A673 (cell line): ENCODE measurements at regions not wholly inside any gene's neighbourhood (a gene's known extent, or its start where the extent isn't known, plus 50 kb on each side); places are given as distances from the start of the nearest gene placed in this dataset.
"Not testable (repeated sequence)": the region's sequence is repeated elsewhere in the genome, so short reads cannot be mapped to it uniquely, and the experiment has no call there.

Source experiments
- BruUV-seq: library from RNA; stranded (reverse); fragments of 400-500 nt; replicated peaks from 2 replicates; lab custom pipeline; 2021; lab: Mats Ljungman, UMichigan
- CTCF ChIA-PET: fragments of 300-600 bp; sonication (Branson Sonifier 250); formaldehyde crosslinking; loops from one replicate; lab custom pipeline; 2022; ENCODE audit warnings: antibody characterized with exemption; lab: Charles Lee
- POLR2A ChIA-PET: fragments of 300-600 bp; sonication (Branson Sonifier 250); formaldehyde crosslinking; loops from one replicate; lab custom pipeline; 2022; ENCODE audit warnings: antibody characterized with exemption; ENCODE audit not compliant: low non-redundant PET; lab: Charles Lee
- DNase-seq: peaks from one replicate; pipeline ENCODE4 v3.0.0-alpha.2; 2015; ENCODE audit warnings: low spot score
- H3K27ac ChIP-seq: fragments of 200-600 bp; sonication (generic); 2 replicates; pipeline ENCODE4 v1.5.1; 2016; ENCODE audit warnings: mixed run types, low read depth, mild to moderate bottlenecking, mixed read lengths, antibody characterized with exemption, low read length; ENCODE audit not compliant: poor library complexity, severe bottlenecking
- H3K27me3 ChIP-seq: fragments of 200-600 bp; sonication (generic); replicated peaks from 2 replicates; pipeline ENCODE4 v1.6.1; 2017; ENCODE audit warnings: mixed run types, low read depth, mild to moderate bottlenecking, mixed read lengths, antibody characterized with exemption, low read length; ENCODE audit not compliant: insufficient read depth, poor library complexity
- H3K36me3 ChIP-seq: fragments of 200-600 bp; sonication (generic); 2 replicates; pipeline ENCODE4 v1.6.1; 2016; ENCODE audit warnings: mixed run types, mild to moderate bottlenecking, mixed read lengths, antibody characterized with exemption, low read length; ENCODE audit not compliant: insufficient read depth, poor library complexity, severe bottlenecking
- H3K4me1 ChIP-seq: fragments of 200-600 bp; sonication (generic); 2 replicates; pipeline ENCODE4 v1.6.1; 2017; ENCODE audit warnings: mixed run types, mild to moderate bottlenecking, mixed read lengths, antibody characterized with exemption, low read length; ENCODE audit not compliant: insufficient read depth, poor library complexity, severe bottlenecking
- H3K4me3 ChIP-seq: fragments of 200-600 bp; sonication (generic); 2 replicates; pipeline ENCODE4 v1.5.1; 2016; ENCODE audit warnings: low read depth, mixed run types, mild to moderate bottlenecking, mixed read lengths, low read length; ENCODE audit not compliant: poor library complexity, severe bottlenecking
- H3K9me3 ChIP-seq: fragments of 200-600 bp; sonication (generic); 2 replicates; pipeline ENCODE4 v1.6.1; 2016; ENCODE audit warnings: mixed run types, low read depth, mild to moderate bottlenecking, mixed read lengths, antibody characterized with exemption, low read length; ENCODE audit not compliant: poor library complexity, severe bottlenecking
- EZH2 ChIP-seq: fragments of 200-600 bp; sonication (generic); IDR thresholded peaks from 2 replicates; pipeline ENCODE4 v1.6.1; 2017; ENCODE audit warnings: borderline replicate concordance, low read depth, mild to moderate bottlenecking, mixed read lengths, antibody characterized with exemption, low read length; ENCODE audit not compliant: poor library complexity, severe bottlenecking
- intact Hi-C: fragments of 100-400 bp; cut with micrococcal nuclease; formaldehyde crosslinking; loops from one replicate; pipeline ENCODE4 v1.10.0; 2022; ENCODE audit not compliant: unreplicated experiment
- TF ChIP-seq, protein P1 (sequence below): fragments of 300-800, 200-600 bp; sonication (generic); conservative IDR thresholded peaks from 2 replicates; pipeline ENCODE4 v1.5.1; 2017; ENCODE audit warnings: low read depth, mild to moderate bottlenecking, antibody characterized with exemption, low read length, moderate library complexity, mixed read lengths

GRCh38 chr20:40009542-40009941 is 679.5 kb downstream of the MAFB start:
- H3K4me3 ChIP-seq = no peak overlapping the region
- intact Hi-C loops = no loop called here
- H3K27me3 ChIP-seq = no peaks in the 10 kb centered on the region
- POLR2A ChIA-PET = no interaction called here
- H3K27ac ChIP-seq = no peak overlapping the region
- H3K9me3 ChIP-seq = peaks cover 5% of the 10 kb centered on the region
- TF ChIP-seq, protein P1, sequence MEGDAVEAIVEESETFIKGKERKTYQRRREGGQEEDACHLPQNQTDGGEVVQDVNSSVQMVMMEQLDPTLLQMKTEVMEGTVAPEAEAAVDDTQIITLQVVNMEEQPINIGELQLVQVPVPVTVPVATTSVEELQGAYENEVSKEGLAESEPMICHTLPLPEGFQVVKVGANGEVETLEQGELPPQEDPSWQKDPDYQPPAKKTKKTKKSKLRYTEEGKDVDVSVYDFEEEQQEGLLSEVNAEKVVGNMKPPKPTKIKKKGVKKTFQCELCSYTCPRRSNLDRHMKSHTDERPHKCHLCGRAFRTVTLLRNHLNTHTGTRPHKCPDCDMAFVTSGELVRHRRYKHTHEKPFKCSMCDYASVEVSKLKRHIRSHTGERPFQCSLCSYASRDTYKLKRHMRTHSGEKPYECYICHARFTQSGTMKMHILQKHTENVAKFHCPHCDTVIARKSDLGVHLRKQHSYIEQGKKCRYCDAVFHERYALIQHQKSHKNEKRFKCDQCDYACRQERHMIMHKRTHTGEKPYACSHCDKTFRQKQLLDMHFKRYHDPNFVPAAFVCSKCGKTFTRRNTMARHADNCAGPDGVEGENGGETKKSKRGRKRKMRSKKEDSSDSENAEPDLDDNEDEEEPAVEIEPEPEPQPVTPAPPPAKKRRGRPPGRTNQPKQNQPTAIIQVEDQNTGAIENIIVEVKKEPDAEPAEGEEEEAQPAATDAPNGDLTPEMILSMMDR = no peak
- no peak for TF ChIP-seq EZH2
- H3K36me3 ChIP-seq = no peaks in the 10 kb centered on the region
- no TSS peak for BruUV-seq
- CTCF ChIA-PET = no interaction called here
- no peak for DNase-seq
- H3K4me1 ChIP-seq = no peaks in the 10 kb centered on the region

DNA sequence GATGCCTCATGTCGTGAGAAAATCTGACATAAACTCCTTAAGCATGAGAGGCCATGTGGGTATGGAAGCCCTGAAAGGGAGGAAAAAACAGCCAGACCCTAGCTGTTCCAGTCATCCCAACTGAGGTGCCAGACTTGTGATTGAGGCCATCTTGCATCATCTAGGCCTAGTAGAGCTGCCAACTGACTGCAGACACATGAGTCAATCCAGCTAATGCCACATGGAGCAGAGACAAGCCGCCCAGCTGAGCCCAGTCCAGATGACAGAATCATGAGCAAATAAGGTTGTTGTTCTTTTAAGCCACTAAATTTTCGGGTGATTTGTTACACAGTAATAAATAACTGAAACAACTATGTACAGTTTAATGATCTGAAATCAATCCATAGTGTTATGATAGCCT is 680.9 kb downstream of the MAFB start:
- ChIA-PET CTCF (no interaction called here), POLR2A (no interaction called here)

GRCh38 chr20:40006168-40006860 is 682.7 kb downstream of the MAFB start:
- no peak for TF ChIP-seq EZH2
- TF ChIP-seq, protein P1 = no peak
- ChIA-PET POLR2A (no interaction called here), CTCF (no interaction called here)
- Histone ChIP-seq H3K9me3 (peaks cover 5% of the 10 kb centered on the region), H3K4me1 (no peaks in the 10 kb centered on the region), H3K27me3 (no peaks in the 10 kb centered on the region), H3K36me3 (no peaks in the 10 kb centered on the region), H3K27ac (no peak overlapping the region), H3K4me3 (no peak overlapping the region)
- BruUV-seq = no TSS peak
- no peak for DNase-seq
- intact Hi-C loops = no loop called here

More for the DNA sequence above, 680.9 kb downstream of the MAFB start:
- no peaks in the 10 kb centered on the region for H3K27me3 ChIP-seq
- BruUV-seq = no TSS peak
- intact Hi-C loops = no loop called here
- no peak for DNase-seq
- peaks cover 5% of the 10 kb centered on the region for H3K9me3 ChIP-seq
- H3K27ac ChIP-seq = no peak overlapping the region
- H3K4me1 ChIP-seq = no peaks in the 10 kb centered on the region
- H3K4me3 ChIP-seq = no peak overlapping the region
- no peaks in the 10 kb centered on the region for H3K36me3 ChIP-seq
- TF ChIP-seq, protein P1 = no peak
- TF ChIP-seq EZH2 = no peak

DNA sequence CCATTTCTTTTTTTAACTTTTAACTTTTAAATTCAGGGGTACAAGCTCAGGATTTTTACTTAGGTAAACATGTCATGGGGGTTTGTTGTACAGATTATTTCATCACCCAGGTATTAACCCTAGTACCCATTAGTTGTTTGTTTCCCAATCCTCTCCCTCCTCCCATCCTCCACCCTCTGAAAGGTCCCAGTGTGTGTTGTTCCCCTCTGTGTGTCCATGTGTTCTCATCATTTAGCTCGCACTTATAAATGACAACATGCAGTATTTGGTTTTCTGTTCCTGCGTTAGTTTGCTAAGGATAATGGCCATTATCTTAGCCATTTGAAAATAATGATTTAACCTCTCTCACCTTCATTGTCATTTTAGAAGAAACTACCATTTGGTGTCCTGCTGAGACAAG is 684.9 kb downstream of the MAFB start:
- H3K4me1 ChIP-seq, CTCF ChIA-PET, H3K4me3 ChIP-seq, H3K27me3 ChIP-seq, intact Hi-C loops, H3K36me3 ChIP-seq, POLR2A ChIA-PET, BruUV-seq, H3K27ac ChIP-seq, DNase-seq, H3K9me3 ChIP-seq: not testable (repeated sequence)
